ENCODE measurements at regions not wholly inside any gene's neighbourhood (a gene's known extent, or its start where the extent isn't known, plus 50 kb on each side); places are given as distances from the start of the nearest gene placed in this dataset.
"Not testable (repeated sequence)": the region's sequence is repeated elsewhere in the genome, so short reads cannot be mapped to it uniquely, and the experiment has no call there.

DNA sequence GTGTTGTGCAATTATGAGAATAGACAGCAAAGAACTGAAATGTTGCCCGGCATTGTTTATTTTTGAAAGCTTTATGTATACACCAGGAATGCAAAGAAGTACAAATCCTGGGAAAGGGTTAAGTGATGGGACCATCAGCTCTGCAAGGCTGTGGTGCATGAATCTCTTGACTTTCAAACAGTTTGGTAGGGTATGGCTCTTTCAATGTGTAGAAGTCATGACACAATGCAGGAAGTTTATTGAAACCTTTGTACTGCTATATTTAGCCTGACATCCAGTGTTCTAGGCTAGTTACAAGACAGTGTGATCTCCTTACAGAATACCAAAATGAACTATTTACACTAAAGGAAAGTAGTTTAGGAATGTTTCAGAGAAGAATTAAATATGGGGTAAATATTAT, 206.8 kb upstream of the HAND2 start:
- ATAC-seq (no peak), DNase-seq (no peak)
- intact Hi-C loops (cut with DNase I) = no loop called here

DNA sequence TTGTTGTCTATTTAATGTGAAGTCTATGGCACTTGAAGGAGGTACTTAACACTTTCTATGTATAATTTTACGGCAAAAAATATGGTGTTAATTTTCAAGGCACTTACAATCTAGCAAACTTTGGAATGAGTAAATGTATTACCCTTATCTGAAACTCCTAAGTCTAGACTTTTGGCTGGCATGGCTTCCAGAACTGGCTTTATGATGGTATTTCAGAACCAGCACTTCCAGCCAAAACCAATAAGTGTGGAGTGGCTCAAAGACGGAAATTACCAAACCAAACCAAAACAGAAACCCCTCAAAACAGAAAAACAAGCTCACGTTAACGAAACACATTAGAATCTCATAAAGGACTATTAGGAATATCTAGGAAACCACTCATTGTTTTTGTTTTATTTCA, 205.6 kb upstream of the HAND2 start:
- no peak overlapping the region for H3K4me3 ChIP-seq
- H3K9me3 ChIP-seq = no peaks in the 10 kb centered on the region
- TF ChIP-seq, protein P1, sequence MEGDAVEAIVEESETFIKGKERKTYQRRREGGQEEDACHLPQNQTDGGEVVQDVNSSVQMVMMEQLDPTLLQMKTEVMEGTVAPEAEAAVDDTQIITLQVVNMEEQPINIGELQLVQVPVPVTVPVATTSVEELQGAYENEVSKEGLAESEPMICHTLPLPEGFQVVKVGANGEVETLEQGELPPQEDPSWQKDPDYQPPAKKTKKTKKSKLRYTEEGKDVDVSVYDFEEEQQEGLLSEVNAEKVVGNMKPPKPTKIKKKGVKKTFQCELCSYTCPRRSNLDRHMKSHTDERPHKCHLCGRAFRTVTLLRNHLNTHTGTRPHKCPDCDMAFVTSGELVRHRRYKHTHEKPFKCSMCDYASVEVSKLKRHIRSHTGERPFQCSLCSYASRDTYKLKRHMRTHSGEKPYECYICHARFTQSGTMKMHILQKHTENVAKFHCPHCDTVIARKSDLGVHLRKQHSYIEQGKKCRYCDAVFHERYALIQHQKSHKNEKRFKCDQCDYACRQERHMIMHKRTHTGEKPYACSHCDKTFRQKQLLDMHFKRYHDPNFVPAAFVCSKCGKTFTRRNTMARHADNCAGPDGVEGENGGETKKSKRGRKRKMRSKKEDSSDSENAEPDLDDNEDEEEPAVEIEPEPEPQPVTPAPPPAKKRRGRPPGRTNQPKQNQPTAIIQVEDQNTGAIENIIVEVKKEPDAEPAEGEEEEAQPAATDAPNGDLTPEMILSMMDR (IDR thresholded peaks at IDR 0.05) = no peak
- intact Hi-C loops (cut with DNase I) = no loop called here
- no peaks in the 10 kb centered on the region for H3K27me3 ChIP-seq
- no peaks in the 10 kb centered on the region for H3K4me1 ChIP-seq
- no peak for ATAC-seq
- DNase-seq = no peak
- H3K36me3 ChIP-seq = no peaks in the 10 kb centered on the region
- H3K27ac ChIP-seq = no peak overlapping the region

More for the DNA sequence above, 206.8 kb upstream of the HAND2 start:
- H3K9me3 ChIP-seq = no peaks in the 10 kb centered on the region
- no peak overlapping the region for H3K27ac ChIP-seq
- no peaks in the 10 kb centered on the region for H3K27me3 ChIP-seq
- no peaks in the 10 kb centered on the region for H3K4me1 ChIP-seq
- TF ChIP-seq, protein P1 (IDR thresholded peaks at IDR 0.05) = no peak
- no peaks in the 10 kb centered on the region for H3K36me3 ChIP-seq
- H3K4me3 ChIP-seq = no peak overlapping the region

DNA sequence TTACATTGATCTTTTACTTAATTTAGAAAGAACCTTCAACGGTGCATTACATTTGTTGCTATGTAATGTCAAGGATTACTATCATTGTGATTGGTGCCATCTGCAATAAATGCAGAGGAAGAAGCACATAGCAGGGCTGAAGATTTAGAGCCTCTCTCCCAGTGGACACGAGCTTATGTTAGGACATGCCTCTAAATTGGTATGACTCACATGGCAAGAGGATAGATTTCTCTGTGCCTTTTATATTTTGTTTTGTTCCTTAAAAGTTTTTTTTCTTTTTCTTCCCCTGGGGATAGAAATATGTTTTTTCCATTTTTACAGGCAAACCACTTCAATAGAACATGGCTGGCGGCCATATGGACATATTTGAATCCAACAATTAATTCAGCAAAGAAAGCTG, 205.0 kb upstream of the HAND2 start:
- intact Hi-C loops (cut with DNase I) = no loop called here
- ATAC-seq = no peak
- no peak overlapping the region for H3K27ac ChIP-seq

DNA sequence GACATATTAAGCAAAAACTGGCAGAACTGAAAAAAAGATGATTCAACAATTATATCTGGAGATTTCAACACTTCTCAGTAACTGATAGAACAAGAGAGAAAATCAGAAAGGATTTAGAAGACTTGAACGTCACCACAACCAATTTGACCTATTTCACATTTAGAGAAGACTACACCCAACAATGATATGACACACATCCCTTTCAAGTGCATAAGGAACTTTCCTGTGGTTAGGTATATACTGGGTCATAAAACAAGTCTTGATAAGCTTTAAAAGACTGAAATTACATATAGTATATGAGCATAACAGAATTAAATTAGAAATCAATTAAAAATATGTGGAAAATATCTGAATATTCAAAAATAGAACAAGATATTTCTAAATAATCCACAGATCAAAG, 201.2 kb upstream of the HAND2 start:
- TF ChIP-seq, protein P1 (IDR thresholded peaks at IDR 0.05) = no peak
- Histone ChIP-seq H3K4me3 (no peak overlapping the region), H3K4me1 (no peaks in the 10 kb centered on the region), H3K9me3 (peaks cover 0 to 22% of the 10 kb centered on the region in 2 donors), H3K27me3 (no peaks in the 10 kb centered on the region), H3K36me3 (no peaks in the 10 kb centered on the region), H3K27ac (no peak overlapping the region)
- DNase-seq (no peak), ATAC-seq (no peak)
- intact Hi-C loops (cut with DNase I) = no loop called here

More for the DNA sequence above, 205.0 kb upstream of the HAND2 start:
- TF ChIP-seq, protein P1 (IDR thresholded peaks at IDR 0.05) = no peak
- Histone ChIP-seq H3K4me1 (no peaks in the 10 kb centered on the region), H3K27me3 (no peaks in the 10 kb centered on the region), H3K36me3 (no peaks in the 10 kb centered on the region), H3K4me3 (no peak overlapping the region), H3K9me3 (peaks cover 0 to 5% of the 10 kb centered on the region in 2 donors)
- DNase-seq = no peak

DNA sequence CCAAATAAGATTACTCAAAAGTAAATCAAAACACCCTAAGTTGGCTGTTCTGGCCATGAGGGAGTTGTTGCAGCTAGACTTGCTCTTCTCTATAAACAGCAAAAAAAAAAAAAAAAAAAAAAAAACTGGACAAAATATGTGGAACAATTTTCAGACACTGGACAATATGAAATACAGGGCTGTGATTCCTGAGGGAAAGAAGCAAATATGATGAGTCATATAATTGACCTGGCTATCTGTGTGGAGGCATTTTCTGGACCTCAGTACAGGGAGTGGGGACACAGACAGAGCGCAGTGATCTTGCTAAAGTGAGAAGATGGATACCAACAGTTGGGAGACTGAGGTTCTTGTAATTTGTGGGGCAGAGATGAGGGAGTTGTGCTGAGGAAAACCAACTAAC, 192.0 kb upstream of the HAND2 start:
- Histone ChIP-seq H3K27me3 (no peaks in the 10 kb centered on the region), H3K4me1 (no peaks in the 10 kb centered on the region), H3K9me3 (peaks cover 0 to 23% of the 10 kb centered on the region in 2 donors), H3K27ac (no peak overlapping the region), H3K36me3 (no peaks in the 10 kb centered on the region), H3K4me3 (no peak overlapping the region)
- intact Hi-C loops (cut with DNase I) = no loop called here
- no peak for ATAC-seq
- TF ChIP-seq, protein P1 (IDR thresholded peaks at IDR 0.05) = no peak
- DNase-seq = no peak

DNA sequence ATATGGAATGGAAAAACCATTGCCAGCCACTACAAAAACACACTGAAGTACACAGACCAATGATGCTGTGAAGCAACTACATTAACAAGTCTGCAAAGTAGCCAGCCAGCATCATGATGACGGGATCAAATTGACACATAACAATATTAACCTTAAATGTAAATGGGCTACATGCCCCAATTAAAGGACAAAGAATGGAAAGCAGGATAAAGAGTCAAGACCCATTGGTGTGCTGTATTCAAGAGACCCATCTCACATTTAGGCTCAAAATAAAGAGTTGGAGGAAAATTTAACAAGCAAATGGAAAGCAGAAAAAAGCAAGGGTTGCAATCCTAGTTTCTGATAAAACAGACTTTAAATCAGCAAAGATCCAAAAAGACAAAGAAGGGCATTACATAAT, 188.5 kb upstream of the HAND2 start:
- H3K27me3 ChIP-seq; H3K27ac ChIP-seq; ATAC-seq; H3K36me3 ChIP-seq; H3K4me3 ChIP-seq; DNase-seq; H3K4me1 ChIP-seq; intact Hi-C loops (cut with DNase I): not testable (repeated sequence)
- peaks cover 0 to 25% of the 10 kb centered on the region in 2 donors for H3K9me3 ChIP-seq
